ENCODE measurements at regions not wholly inside any gene's neighbourhood (a gene's known extent, or its start where the extent isn't known, plus 50 kb on each side); places are given as distances from the start of the nearest gene placed in this dataset.

DNA sequence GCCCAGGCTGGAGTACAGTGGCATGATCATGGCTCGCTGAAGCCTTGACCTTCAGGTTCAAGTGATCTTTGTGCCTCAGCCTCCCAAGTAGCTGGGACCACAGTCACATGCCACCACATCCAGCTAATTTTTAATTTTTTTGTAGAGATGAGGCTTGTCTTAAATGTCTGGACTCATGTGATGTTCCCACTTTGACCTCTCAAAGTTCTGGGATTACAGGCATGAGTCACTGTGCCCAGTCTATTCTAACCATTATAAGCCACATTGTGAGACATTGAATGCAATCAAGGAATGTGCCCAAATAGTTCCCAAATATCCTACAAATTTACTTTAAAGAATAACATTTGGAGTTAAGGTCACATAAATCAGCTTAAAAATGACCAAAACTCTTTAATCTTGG lies 130.7 kb upstream of the ARID2 start:
- TF ChIP-seq SMC3 (conservative IDR thresholded peaks at IDR 0.05; ENCODE audit: poor library complexity): no peak
- TF ChIP-seq, protein P1, sequence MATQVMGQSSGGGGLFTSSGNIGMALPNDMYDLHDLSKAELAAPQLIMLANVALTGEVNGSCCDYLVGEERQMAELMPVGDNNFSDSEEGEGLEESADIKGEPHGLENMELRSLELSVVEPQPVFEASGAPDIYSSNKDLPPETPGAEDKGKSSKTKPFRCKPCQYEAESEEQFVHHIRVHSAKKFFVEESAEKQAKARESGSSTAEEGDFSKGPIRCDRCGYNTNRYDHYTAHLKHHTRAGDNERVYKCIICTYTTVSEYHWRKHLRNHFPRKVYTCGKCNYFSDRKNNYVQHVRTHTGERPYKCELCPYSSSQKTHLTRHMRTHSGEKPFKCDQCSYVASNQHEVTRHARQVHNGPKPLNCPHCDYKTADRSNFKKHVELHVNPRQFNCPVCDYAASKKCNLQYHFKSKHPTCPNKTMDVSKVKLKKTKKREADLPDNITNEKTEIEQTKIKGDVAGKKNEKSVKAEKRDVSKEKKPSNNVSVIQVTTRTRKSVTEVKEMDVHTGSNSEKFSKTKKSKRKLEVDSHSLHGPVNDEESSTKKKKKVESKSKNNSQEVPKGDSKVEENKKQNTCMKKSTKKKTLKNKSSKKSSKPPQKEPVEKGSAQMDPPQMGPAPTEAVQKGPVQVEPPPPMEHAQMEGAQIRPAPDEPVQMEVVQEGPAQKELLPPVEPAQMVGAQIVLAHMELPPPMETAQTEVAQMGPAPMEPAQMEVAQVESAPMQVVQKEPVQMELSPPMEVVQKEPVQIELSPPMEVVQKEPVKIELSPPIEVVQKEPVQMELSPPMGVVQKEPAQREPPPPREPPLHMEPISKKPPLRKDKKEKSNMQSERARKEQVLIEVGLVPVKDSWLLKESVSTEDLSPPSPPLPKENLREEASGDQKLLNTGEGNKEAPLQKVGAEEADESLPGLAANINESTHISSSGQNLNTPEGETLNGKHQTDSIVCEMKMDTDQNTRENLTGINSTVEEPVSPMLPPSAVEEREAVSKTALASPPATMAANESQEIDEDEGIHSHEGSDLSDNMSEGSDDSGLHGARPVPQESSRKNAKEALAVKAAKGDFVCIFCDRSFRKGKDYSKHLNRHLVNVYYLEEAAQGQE (IDR thresholded peaks at IDR 0.05; ENCODE audit: borderline replicate concordance): no peak
- TF ChIP-seq TAF1 (IDR thresholded peaks at IDR 0.05; ENCODE audit: low read depth): no peak
- TF ChIP-seq EZH2 (IDR thresholded peaks at IDR 0.05; ENCODE audit: borderline replicate concordance, insufficient read depth, low read length, poor library complexity, severe bottlenecking): no peak
- Histone ChIP-seq H3K4me3 (ENCODE audit: low read length) (no peak overlapping the region), H3K79me2 (replicated peaks; ENCODE audit: insufficient read depth, low read length) (no peaks in the 10 kb centered on the region)

DNA sequence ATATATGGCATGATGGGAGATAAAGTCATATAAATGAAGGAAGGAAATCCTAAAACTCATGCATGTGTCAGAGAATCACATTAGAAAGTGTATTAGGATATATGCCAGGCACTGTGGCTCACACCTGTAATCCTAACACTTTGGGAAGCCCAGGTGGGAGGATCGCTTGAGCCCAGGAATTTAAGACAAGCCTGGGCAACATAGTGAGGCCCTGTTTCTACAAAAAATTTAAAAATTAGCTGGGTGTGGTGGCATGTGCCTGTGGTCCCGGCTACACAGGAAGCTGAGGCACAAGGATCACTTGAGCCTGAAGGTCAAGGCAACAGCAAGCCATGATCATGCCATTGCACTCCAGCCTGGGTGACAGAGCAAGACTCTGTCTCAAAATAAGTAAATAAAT lies 130.3 kb upstream of the ARID2 start:
- no peak overlapping the region for H3K4me2 ChIP-seq (ENCODE audit: low read length)
- TF ChIP-seq POLR2AphosphoS5 (IDR thresholded peaks at IDR 0.05) (no peak), RAD21 (conservative IDR thresholded peaks at IDR 0.05) (no peak), EP300 (conservative IDR thresholded peaks at IDR 0.05; ENCODE audit: poor library complexity, severe bottlenecking) (no peak)
- no peak overlapping the region for H3K4me3 ChIP-seq (ENCODE audit: low read length)
- no peaks in the 10 kb centered on the region for H3K9me3 ChIP-seq (ENCODE audit: low read length)
- H3K79me2 ChIP-seq (replicated peaks; ENCODE audit: insufficient read depth, low read length): no peaks in the 10 kb centered on the region
- no peaks in the 10 kb centered on the region for H3F3A ChIP-seq (ENCODE audit: insufficient read depth, low read length, poor library complexity, severe bottlenecking)
- H3K27ac ChIP-seq (ENCODE audit: low read length): no peak overlapping the region
- H3K9me2 ChIP-seq (ENCODE audit: insufficient read depth, low read length): no peaks in the 10 kb centered on the region
- H3K36me3 ChIP-seq (ENCODE audit: insufficient read depth, low read length): no peaks in the 10 kb centered on the region
- no peaks in the 10 kb centered on the region for H3K27me3 ChIP-seq (ENCODE audit: insufficient read depth, low read depth, low read length)
- no peak overlapping the region for H3K9ac ChIP-seq (ENCODE audit: low read length)
- H2AFZ ChIP-seq (ENCODE audit: low read depth, low read length): no peak overlapping the region
- H4K20me1 ChIP-seq (ENCODE audit: insufficient read depth): no peaks in the 10 kb centered on the region

More for the DNA sequence above, 130.7 kb upstream of the ARID2 start:
- Histone ChIP-seq H3K4me2 (ENCODE audit: low read length) (no peak overlapping the region), H3K27ac (ENCODE audit: low read length) (no peak overlapping the region), H4K20me1 (ENCODE audit: insufficient read depth) (no peaks in the 10 kb centered on the region), H3K36me3 (ENCODE audit: insufficient read depth, low read length) (no peaks in the 10 kb centered on the region), H3F3A (ENCODE audit: insufficient read depth, low read length, poor library complexity, severe bottlenecking) (no peaks in the 10 kb centered on the region), H3K9ac (ENCODE audit: low read length) (no peak overlapping the region), H3K9me2 (ENCODE audit: insufficient read depth, low read length) (no peaks in the 10 kb centered on the region), H3K27me3 (ENCODE audit: insufficient read depth, low read depth, low read length) (no peaks in the 10 kb centered on the region), H2AFZ (ENCODE audit: low read depth, low read length) (no peak overlapping the region), H3K9me3 (ENCODE audit: low read length) (no peaks in the 10 kb centered on the region)

GRCh38 chr12:45601390-45601789 lies 128.1 kb upstream of the ARID2 start:
- Histone ChIP-seq H3K9ac (ENCODE audit: low read length) (no peak overlapping the region), H3F3A (ENCODE audit: insufficient read depth, low read length, poor library complexity, severe bottlenecking) (no peaks in the 10 kb centered on the region), H3K9me2 (ENCODE audit: insufficient read depth, low read length) (no peaks in the 10 kb centered on the region), H4K20me1 (ENCODE audit: insufficient read depth) (no peaks in the 10 kb centered on the region), H3K79me2 (replicated peaks; ENCODE audit: insufficient read depth, low read length) (no peaks in the 10 kb centered on the region), H3K4me3 (ENCODE audit: low read length) (no peak overlapping the region), H3K9me3 (ENCODE audit: low read length) (peaks cover 6% of the 10 kb centered on the region), H3K27me3 (ENCODE audit: insufficient read depth, low read depth, low read length) (no peaks in the 10 kb centered on the region), H3K36me3 (ENCODE audit: insufficient read depth, low read length) (no peaks in the 10 kb centered on the region), H3K4me2 (ENCODE audit: low read length) (no peak overlapping the region), H3K27ac (ENCODE audit: low read length) (no peak overlapping the region), H2AFZ (ENCODE audit: low read depth, low read length) (no peak overlapping the region)
- TF ChIP-seq POLR2AphosphoS5 (IDR thresholded peaks at IDR 0.05) (no peak), EZH2 (IDR thresholded peaks at IDR 0.05; ENCODE audit: borderline replicate concordance, insufficient read depth, low read length, poor library complexity, severe bottlenecking) (no peak), EP300 (conservative IDR thresholded peaks at IDR 0.05; ENCODE audit: poor library complexity, severe bottlenecking) (no peak), TAF1 (IDR thresholded peaks at IDR 0.05; ENCODE audit: low read depth) (no peak), SMC3 (conservative IDR thresholded peaks at IDR 0.05; ENCODE audit: poor library complexity) (no peak)
- TF ChIP-seq, protein P1 (IDR thresholded peaks at IDR 0.05; ENCODE audit: borderline replicate concordance): no peak

Data from neural cell (in vitro differentiated cells).